Omental fat pad (tissue), 3 donors: ENCODE measurements at regions not wholly inside any gene's neighbourhood (a gene's known extent, or its start where the extent isn't known, plus 50 kb on each side); places are given as distances from the start of the nearest gene placed in this dataset.
"Not testable (repeated sequence)": the region's sequence is repeated elsewhere in the genome, so short reads cannot be mapped to it uniquely, and the experiment has no call there.

Experiments
- ATAC-seq: fragments of 150-250 bp; one replicate; pipeline ENCODE4 v1.9.1; 2016; ENCODE audit warnings: mild to moderate bottlenecking, moderate library complexity; ENCODE audit not compliant: low FRiP score
- DNase-seq: peaks from one replicate; pipeline ENCODE4 v3.0.0-alpha.2; 2019; ENCODE audit warnings: low spot score
- TF ChIP-seq, protein P1 (sequence below), 3 donors: fragments of 450-650 bp; IDR thresholded peaks; one replicate each; pipeline ENCODE4 v1.5.1; 2016 to 2017; ENCODE audit warnings: antibody characterized with exemption in 3 of 3, mild to moderate bottlenecking in 3 of 3, moderate library complexity in 2 of 3

DNA sequence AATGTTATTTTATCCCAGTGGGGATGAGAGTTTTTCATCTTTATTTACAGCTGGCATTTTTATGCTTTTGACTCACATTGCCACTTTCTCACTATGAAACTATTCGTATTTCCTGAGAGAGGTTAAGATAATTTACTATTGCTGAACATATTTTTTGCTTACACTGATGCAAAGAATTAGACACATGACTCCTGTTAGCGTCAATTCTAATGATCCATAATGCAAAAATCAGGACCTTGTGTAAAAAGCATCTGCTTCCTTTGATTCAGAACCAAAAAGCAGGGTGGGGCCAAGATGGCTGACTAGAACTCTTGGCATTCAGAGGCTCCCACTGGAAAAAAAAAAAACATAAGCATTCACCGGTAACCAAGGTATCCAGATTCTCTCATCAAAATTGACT is 464.8 kb downstream of the SEMA3D start:
- no peak for ATAC-seq
- TF ChIP-seq, protein P1, sequence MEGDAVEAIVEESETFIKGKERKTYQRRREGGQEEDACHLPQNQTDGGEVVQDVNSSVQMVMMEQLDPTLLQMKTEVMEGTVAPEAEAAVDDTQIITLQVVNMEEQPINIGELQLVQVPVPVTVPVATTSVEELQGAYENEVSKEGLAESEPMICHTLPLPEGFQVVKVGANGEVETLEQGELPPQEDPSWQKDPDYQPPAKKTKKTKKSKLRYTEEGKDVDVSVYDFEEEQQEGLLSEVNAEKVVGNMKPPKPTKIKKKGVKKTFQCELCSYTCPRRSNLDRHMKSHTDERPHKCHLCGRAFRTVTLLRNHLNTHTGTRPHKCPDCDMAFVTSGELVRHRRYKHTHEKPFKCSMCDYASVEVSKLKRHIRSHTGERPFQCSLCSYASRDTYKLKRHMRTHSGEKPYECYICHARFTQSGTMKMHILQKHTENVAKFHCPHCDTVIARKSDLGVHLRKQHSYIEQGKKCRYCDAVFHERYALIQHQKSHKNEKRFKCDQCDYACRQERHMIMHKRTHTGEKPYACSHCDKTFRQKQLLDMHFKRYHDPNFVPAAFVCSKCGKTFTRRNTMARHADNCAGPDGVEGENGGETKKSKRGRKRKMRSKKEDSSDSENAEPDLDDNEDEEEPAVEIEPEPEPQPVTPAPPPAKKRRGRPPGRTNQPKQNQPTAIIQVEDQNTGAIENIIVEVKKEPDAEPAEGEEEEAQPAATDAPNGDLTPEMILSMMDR (IDR thresholded peaks at IDR 0.05), result no peak

DNA sequence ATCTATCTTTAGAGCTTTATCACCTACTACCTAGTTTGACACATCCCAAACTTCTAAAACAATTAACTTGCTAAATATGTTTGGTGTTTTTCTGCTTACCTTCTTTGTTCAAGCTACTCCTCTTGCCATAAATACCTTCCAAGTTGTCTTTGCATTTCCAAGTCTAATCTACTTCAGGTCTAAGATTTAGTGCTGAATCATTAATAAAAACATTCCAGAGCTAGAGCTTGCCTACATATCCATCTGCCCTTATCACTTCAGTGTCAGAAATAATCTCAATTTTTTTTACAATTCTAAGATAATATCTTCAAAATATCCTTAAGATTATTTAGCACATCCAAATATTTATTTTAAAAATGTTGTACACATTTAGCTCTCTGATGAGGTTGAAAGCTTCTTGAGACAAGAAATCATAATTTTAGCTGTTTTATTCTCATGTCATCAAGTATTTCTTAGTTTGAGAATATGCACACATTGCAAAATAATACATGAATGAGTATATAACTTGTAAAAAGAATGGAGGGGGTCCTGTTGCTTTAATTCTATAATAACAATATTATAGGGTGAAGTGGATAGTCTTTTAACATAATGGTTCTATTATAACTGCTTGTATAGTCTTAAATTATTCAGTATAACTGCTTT is 466.3 kb downstream of the SEMA3D start:
- ATAC-seq, result no peak
- TF ChIP-seq, protein P1 (IDR thresholded peaks at IDR 0.05), result no peak
- DNase-seq, result no peak

More for the DNA sequence above, 464.8 kb downstream of the SEMA3D start:
- DNase-seq, result no peak

DNA sequence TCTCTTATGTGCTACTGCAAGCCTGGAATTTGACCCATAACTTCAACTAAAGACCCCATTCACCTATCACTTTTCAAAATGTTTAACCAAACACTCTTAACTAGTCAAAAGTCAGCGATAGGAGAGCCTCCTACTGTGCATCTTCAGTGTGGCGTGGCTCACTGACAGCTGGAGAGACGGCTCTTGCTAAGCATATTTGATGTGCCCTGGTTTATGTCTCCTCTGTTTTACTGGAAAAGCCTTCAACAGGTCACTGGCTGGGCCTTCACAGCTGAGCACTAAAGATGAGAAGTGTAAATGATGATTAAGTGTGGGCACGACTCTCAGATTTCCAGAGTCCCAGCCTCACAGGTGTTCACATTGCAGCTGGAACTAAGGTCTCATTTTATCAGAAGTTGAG is 472.1 kb downstream of the SEMA3D start:
- DNase-seq, result no peak
- TF ChIP-seq, protein P1 (IDR thresholded peaks at IDR 0.05), result no peak
- ATAC-seq, result no peak

DNA sequence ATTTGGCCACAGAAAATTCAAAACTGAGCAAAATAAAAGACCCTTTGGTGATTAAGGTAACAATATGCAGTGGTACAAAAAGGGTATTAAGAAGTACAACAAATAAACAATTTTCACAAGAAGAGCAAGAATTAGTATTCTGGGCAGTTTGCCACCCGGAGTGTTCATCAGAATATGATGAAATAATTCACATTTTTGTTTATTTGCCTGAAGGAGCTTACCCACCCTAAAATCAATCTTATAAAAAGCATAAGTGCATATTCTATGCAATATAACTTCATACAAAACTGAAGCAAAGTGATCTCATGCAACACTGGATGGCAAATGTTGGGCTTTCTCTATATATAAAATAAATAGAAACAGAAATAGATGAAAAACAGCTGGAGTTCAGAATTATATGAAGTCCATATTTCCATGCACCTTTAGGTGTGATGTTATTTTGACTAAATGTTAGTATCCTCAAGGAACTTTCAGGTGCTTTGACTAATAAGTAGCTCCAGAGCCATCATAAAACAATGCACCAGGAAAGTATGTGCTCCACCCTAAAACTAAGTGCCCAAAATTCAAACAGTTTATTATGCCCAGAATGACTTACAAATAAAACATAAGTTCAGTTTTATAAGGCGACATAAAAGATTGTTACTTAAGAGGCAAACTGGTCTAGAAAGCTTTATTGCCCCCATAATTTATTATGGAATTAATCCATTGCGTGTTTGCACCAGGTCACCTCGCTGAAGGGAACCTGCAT is 474.3 kb downstream of the SEMA3D start:
- ATAC-seq (no peak), DNase-seq (no peak)
- TF ChIP-seq, protein P1 (IDR thresholded peaks at IDR 0.05), result no peak

DNA sequence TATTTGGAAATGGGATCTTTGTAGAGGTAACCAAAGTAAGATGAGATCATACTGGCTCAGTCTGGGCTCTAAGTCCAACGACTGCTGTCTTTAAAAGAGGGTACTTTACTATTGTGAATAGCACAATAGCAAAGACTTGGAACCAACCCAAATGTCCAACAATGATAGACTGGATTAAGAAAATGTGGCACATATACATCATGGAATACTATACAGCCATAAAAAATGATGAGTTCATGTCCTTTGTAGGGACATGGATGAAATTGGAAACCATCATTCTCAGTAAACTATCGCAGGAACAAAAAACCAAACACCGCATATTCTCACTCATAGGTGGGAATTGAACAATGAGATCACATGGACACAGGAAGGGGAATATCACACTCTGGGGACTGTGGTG is 476.3 kb downstream of the SEMA3D start:
- not testable (repeated sequence) for DNase-seq, ATAC-seq

DNA sequence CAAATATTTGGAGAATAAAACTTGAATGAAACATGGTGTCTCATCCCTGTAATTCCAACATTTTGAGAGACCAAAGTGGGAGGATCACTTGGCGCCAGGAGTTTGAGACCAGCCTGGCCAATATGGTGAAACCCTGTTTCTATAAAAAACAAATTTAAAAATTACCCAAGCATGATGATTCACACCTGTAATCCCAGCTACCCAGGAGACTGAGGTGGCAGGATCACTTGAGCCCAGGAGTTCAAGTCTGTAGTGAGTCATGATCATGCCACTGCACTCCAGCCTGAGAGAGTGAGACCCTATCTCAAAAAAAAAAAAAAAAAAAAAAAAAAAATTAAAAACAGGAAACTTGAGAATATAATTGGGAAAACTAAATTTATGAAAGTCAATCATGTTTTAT is 481.1 kb downstream of the SEMA3D start:
- TF ChIP-seq, protein P1 (IDR thresholded peaks at IDR 0.05), result no peak
- DNase-seq, result no peak
- no peak for ATAC-seq

DNA sequence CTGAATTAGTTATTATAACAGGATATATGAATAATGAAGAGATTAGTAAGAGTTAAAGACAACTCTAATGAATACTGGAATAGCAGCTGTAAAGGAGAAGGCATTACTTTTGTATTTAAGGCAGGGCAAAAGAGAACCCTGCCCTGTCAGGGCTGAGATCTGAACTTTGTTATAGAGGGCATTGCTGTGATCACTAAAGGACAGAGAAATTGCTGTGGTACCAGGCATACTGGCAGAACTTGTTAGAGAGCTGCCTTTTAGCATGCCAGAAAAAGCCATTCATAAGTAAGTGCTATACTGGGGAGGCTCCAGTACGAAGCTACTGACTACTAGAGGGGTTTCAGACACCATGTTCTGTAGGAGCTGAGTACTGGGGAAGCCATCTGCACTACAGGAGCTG is 481.8 kb downstream of the SEMA3D start:
- no peak for DNase-seq
- ATAC-seq, result no peak
- TF ChIP-seq, protein P1 (IDR thresholded peaks at IDR 0.05), result no peak
